H9 (cell line): ENCODE measurements at regions not wholly inside any gene's neighbourhood (a gene's known extent, or its start where the extent isn't known, plus 50 kb on each side); places are given as distances from the start of the nearest gene placed in this dataset.

ENCODE experiments used
- DNase-seq: peaks from one replicate; pipeline ENCODE4 v3.0.0-alpha.2; 2017
- H2AFZ ChIP-seq: one replicate; pipeline ENCODE4 v1.6.1; 2013; ENCODE audit warnings: mild to moderate bottlenecking, low read length, control low read depth, moderate library complexity
- H2AK5ac ChIP-seq: 2 replicates; pipeline ENCODE4 v1.6.1; 2013; ENCODE audit warnings: low read length, control low read depth, mixed read lengths; ENCODE audit not compliant: insufficient read length
- H2BK120ac ChIP-seq: one replicate; pipeline ENCODE4 v1.6.1; 2013; ENCODE audit warnings: low read depth, mild to moderate bottlenecking, low read length, control low read depth, inconsistent platforms; ENCODE audit not compliant: poor library complexity, severe bottlenecking
- H2BK12ac ChIP-seq: 2 replicates; pipeline ENCODE4 v1.6.1; 2013; ENCODE audit warnings: low read length, control low read depth, mixed read lengths, low read depth; ENCODE audit not compliant: insufficient read length
- H2BK15ac ChIP-seq: 2 replicates; pipeline ENCODE4 v1.6.1; 2013; ENCODE audit warnings: low read depth, low read length, control low read depth
- H2BK20ac ChIP-seq: one replicate; pipeline ENCODE4 v1.6.1; 2013; ENCODE audit warnings: low read depth, mild to moderate bottlenecking, low read length, control low read depth, inconsistent platforms; ENCODE audit not compliant: poor library complexity, severe bottlenecking
- H2BK5ac ChIP-seq: 2 replicates; pipeline ENCODE4 v1.6.1; 2013; ENCODE audit warnings: low read length, control low read depth, mixed read lengths; ENCODE audit not compliant: insufficient read length
- H3K14ac ChIP-seq: 2 replicates; pipeline ENCODE4 v1.6.1; 2013; ENCODE audit warnings: low read length, control low read depth; ENCODE audit not compliant: insufficient read depth
- H3K18ac ChIP-seq: 2 replicates; pipeline ENCODE4 v1.6.1; 2013; ENCODE audit warnings: low read depth, mild to moderate bottlenecking, mixed read lengths, low read length, control low read depth; ENCODE audit not compliant: insufficient read length
- H3K23ac ChIP-seq: 2 replicates; pipeline ENCODE4 v1.6.1; 2013; ENCODE audit warnings: low read length, control low read depth, mixed read lengths, low read depth; ENCODE audit not compliant: insufficient read length
- H3K23me2 ChIP-seq: 2 replicates; pipeline ENCODE4 v1.6.1; 2013; ENCODE audit warnings: low read depth, mild to moderate bottlenecking, mixed read lengths, low read length, control low read depth; ENCODE audit not compliant: insufficient read length, poor library complexity, severe bottlenecking
- H3K27ac ChIP-seq: 2 replicates; pipeline ENCODE4 v1.5.1; 2013; ENCODE audit warnings: low read length, control low read depth, mixed read lengths, low read depth; ENCODE audit not compliant: insufficient read length
- H3K27me3 ChIP-seq: 2 replicates; pipeline ENCODE4 v1.6.1; 2013; ENCODE audit warnings: low read length, control low read depth, inconsistent platforms; ENCODE audit not compliant: insufficient read depth
- H3K4ac ChIP-seq: 2 replicates; pipeline ENCODE4 v1.6.1; 2013; ENCODE audit warnings: low read depth, mild to moderate bottlenecking, control low read depth, inconsistent platforms, low read length, moderate library complexity
- H3K4me1 ChIP-seq: 2 replicates; pipeline ENCODE4 v1.6.1; 2013; ENCODE audit warnings: low read length, control low read depth, inconsistent platforms; ENCODE audit not compliant: insufficient read depth
- H3K4me2 ChIP-seq: 2 replicates; pipeline ENCODE4 v1.6.1; 2013; ENCODE audit warnings: low read length, control low read depth, mixed read lengths; ENCODE audit not compliant: insufficient read length, insufficient read depth
- H3K56ac ChIP-seq: 2 replicates; pipeline ENCODE4 v1.6.1; 2013; ENCODE audit warnings: low read depth, mild to moderate bottlenecking, mixed read lengths, low read length, control low read depth; ENCODE audit not compliant: insufficient read length
- H3K79me1 ChIP-seq: 2 replicates; pipeline ENCODE4 v1.6.1; 2013; ENCODE audit warnings: low read depth, mild to moderate bottlenecking, moderate library complexity, low read length, control low read depth, inconsistent platforms; ENCODE audit not compliant: insufficient read depth, poor library complexity, severe bottlenecking
- H3K79me2 ChIP-seq: 2 replicates; pipeline ENCODE4 v1.6.1; 2013; ENCODE audit warnings: low read length, control low read depth, inconsistent platforms; ENCODE audit not compliant: insufficient read depth
- H3K9ac ChIP-seq: 2 replicates; pipeline ENCODE4 v1.6.1; 2013; ENCODE audit warnings: low read length, control low read depth, mixed read lengths; ENCODE audit not compliant: insufficient read length; ENCODE audit errors: extremely low read depth
- H3K9me3 ChIP-seq: one replicate; pipeline ENCODE4 v1.6.1; 2013; ENCODE audit warnings: low read depth, low read length, inconsistent platforms; ENCODE audit not compliant: control insufficient read depth
- H3T11ph ChIP-seq: one replicate; pipeline ENCODE4 v1.6.1; 2013; ENCODE audit warnings: mild to moderate bottlenecking, low read length, control low read depth, inconsistent platforms
- H4K20me1 ChIP-seq: one replicate; pipeline ENCODE4 v1.6.1; 2013; ENCODE audit not compliant: control insufficient read depth, insufficient read length, insufficient read depth
- H4K5ac ChIP-seq: 2 replicates; pipeline ENCODE4 v1.6.1; 2013; ENCODE audit warnings: low read depth, mild to moderate bottlenecking, mixed read lengths, low read length, control low read depth; ENCODE audit not compliant: insufficient read length
- H4K8ac ChIP-seq: replicated peaks from 2 replicates; pipeline ENCODE4 v1.6.1; 2013; ENCODE audit warnings: low read length, control low read depth, mixed read lengths, low read depth; ENCODE audit not compliant: insufficient read length
- H4K91ac ChIP-seq: 2 replicates; pipeline ENCODE4 v1.6.1; 2013; ENCODE audit warnings: low read depth, mild to moderate bottlenecking, moderate library complexity, mixed read lengths, low read length, control low read depth; ENCODE audit not compliant: insufficient read length
- H3K27ac Mint-ChIP-seq, 3 experiments: 2 replicates in 2 of 3; 3 replicates in 1 of 3; pipeline ENCODE4 v1.8.0; 2020 to 2021; ENCODE audit warnings: mixed read lengths in 3 of 3, mild to moderate bottlenecking in 1 of 3, moderate library complexity in 1 of 3
- H3K27me3 Mint-ChIP-seq: 2 replicates; pipeline ENCODE4 v1.8.0; 2021; ENCODE audit warnings: low read depth, mild to moderate bottlenecking, moderate library complexity, mixed read lengths
- H3K36me3 Mint-ChIP-seq, 3 experiments: 2 replicates in 2 of 3; 3 replicates in 1 of 3; pipeline ENCODE4 v1.8.0; 2020 to 2021; ENCODE audit warnings: low read depth in 3 of 3, mixed read lengths in 3 of 3; ENCODE audit not compliant: insufficient read depth in 1 of 3
- H3K4me1 Mint-ChIP-seq, 2 experiments: 2 replicates each; pipeline ENCODE4 v1.8.0; 2020; ENCODE audit warnings: mixed read lengths in 2 of 2
- H3K4me3 Mint-ChIP-seq, 2 experiments: 2 replicates in 1 of 2; 3 replicates in 1 of 2; pipeline ENCODE4 v1.8.0; 2020 to 2021; ENCODE audit warnings: mild to moderate bottlenecking in 2 of 2, mixed read lengths in 2 of 2, moderate library complexity in 1 of 2
- H3K9me3 Mint-ChIP-seq, 2 experiments: 2 replicates in 1 of 2; 3 replicates in 1 of 2; pipeline ENCODE4 v1.8.0; 2020; ENCODE audit warnings: mild to moderate bottlenecking in 2 of 2, mixed read lengths in 2 of 2, moderate library complexity in 1 of 2
- CTCF ChIP-seq: fragments of 200-600 bp; sonication (generic); conservative IDR thresholded peaks from 3 replicates; pipeline ENCODE4 v1.8.0; 2021; ENCODE audit warnings: antibody characterized with exemption, mild to moderate bottlenecking

GRCh38 chr5:35338157-35338453 lies 107.8 kb upstream of the PRLR start:
- H3K4me1 Mint-ChIP-seq, result peaks cover 37 to 38% of the 10 kb centered on the region in 2 experiments
- Histone ChIP-seq H3K79me1 (no peaks in the 10 kb centered on the region), H3K4me1 (peaks cover 6% of the 10 kb centered on the region; the same call in 1 of the 2 replicates), H4K91ac (no peak overlapping the region), H3K14ac (no peak overlapping the region), H4K8ac (no peak overlapping the region), H2BK120ac (peak overlapping the region; percentile 100), H3K27ac (peak overlapping the region; percentile 100), H3K79me2 (no peaks in the 10 kb centered on the region), H3K4me2 (no peak overlapping the region), H2BK15ac (no peak overlapping the region), H2BK20ac (no peak overlapping the region), H3K23me2 (no peaks in the 10 kb centered on the region), H3K4ac (no peak overlapping the region), H2BK5ac (no peak overlapping the region), H3T11ph (peak overlapping the region; percentile 12), H2AFZ (no peak overlapping the region), H3K9ac (no peak overlapping the region), H3K18ac (no peak overlapping the region), H3K9me3 (peaks cover 8% of the 10 kb centered on the region), H3K27me3 (no peaks in the 10 kb centered on the region), H3K23ac (no peak overlapping the region), H4K20me1 (no peaks in the 10 kb centered on the region), H2AK5ac (no peak overlapping the region), H4K5ac (no peak overlapping the region), H3K56ac (no peak overlapping the region), H2BK12ac (no peak overlapping the region)
- H3K36me3 Mint-ChIP-seq, result peaks cover 5 to 22% (median 12%) of the 10 kb centered on the region in 3 experiments; a peak in 6 of 7 replicates
- no peak for TF ChIP-seq CTCF
- DNase-seq, result no peak
- peak overlapping the region; percentile 12 to 24; a peak in 1 of 5 replicates for H3K4me3 Mint-ChIP-seq
- H3K9me3 Mint-ChIP-seq, result peaks cover 13 to 17% of the 10 kb centered on the region in 2 experiments
- peak overlapping the region; percentile 98 to 100 (median 99) for H3K27ac Mint-ChIP-seq
- H3K27me3 Mint-ChIP-seq, result no peaks in the 10 kb centered on the region
